ENCODE measurements at regions not wholly inside any gene's neighbourhood (a gene's known extent, or its start where the extent isn't known, plus 50 kb on each side); places are given as distances from the start of the nearest gene placed in this dataset.
A peak's percentile ranks its signal among the peaks of the same experiment; 100 is the strongest.

- in situ Hi-C loops (cut with HindIII; ENCODE audit: low pct_unique_long_range_greater_than_20kb, low sequenced_read_pairs) = no loop called here
- peak; percentile 2 for DNase-seq (ENCODE audit: low read depth)
These were observed 51.3 kb upstream of the EGFL6 start for GRCh38 chrX:13518126-13518525.

DNA sequence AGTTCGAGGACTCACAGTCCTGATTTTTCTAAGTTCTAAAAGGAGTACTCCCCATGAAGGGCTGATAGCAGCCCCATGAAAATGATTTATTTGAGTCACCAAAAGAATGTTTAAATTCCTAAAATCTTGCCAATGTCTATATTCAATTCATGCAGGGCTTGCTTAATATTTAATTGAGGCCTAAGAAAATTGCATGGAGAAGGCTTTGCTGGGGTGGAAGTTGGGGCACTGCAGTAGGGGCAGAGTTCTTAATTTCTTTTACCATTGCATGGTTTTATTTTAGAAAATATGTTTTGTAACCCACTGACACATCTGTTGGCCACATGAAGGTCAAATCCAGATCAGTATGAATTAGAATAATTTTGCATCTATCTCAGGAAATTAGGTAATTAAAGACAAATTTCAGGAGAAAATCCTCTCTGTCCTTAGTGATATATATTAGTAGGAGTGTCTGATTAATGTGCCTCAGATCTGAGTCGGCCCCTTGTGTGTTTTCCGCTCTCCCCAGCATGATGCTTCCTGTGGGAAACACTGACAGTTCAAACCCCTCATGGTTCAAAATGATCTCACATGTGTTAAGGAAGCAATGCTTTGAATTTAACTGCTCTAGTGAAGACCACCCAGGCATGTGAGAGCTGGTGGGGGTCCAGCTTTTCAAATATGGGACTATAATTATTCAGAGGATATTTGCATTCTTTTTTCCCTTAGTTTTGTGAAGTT lies 54.0 kb upstream of the EGFL6 start:
- no peak for DNase-seq (ENCODE audit: low read depth)
- in situ Hi-C loops (cut with HindIII; ENCODE audit: low pct_unique_long_range_greater_than_20kb, low sequenced_read_pairs) = no loop called here

DNA sequence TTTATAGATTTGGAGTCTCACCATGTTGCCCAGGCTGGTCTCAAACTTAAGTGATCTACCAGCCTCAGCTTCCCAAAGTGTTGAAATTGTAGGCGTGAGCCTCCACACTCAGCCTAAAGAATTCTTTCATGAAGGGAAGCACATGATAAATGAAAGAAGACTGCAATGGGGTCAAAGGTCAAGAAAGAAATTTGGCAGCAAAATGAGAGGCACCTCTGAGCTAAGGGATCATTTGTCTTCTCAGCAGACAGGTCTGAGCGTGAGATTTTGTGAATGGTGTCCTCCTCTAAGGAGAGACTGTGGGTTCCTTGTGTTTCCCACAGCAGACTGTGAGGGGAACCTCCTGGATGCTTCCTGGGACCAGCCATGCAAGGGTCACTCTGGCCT lies 57.5 kb upstream of the EGFL6 start:
- no peak for DNase-seq (ENCODE audit: low read depth)
- in situ Hi-C loops (cut with HindIII; ENCODE audit: low pct_unique_long_range_greater_than_20kb, low sequenced_read_pairs) = no loop called here

- in situ Hi-C loops (cut with HindIII; ENCODE audit: low pct_unique_long_range_greater_than_20kb, low sequenced_read_pairs) = no loop called here
- DNase-seq (ENCODE audit: low read depth) = no peak
These were observed 58.0 kb upstream of the EGFL6 start for GRCh38 chrX:13511241-13511943.

GRCh38 chrX:13507893-13508292 lies 61.5 kb upstream of the EGFL6 start:
- in situ Hi-C loops (cut with HindIII; ENCODE audit: low pct_unique_long_range_greater_than_20kb, low sequenced_read_pairs) = no loop called here
- no peak for DNase-seq (ENCODE audit: low read depth)

GRCh38 chrX:13506574-13506973 lies 62.8 kb upstream of the EGFL6 start:
- in situ Hi-C loops (cut with HindIII; ENCODE audit: low pct_unique_long_range_greater_than_20kb, low sequenced_read_pairs) = no loop called here
- DNase-seq (ENCODE audit: low read depth) = peak; percentile 13

DNA sequence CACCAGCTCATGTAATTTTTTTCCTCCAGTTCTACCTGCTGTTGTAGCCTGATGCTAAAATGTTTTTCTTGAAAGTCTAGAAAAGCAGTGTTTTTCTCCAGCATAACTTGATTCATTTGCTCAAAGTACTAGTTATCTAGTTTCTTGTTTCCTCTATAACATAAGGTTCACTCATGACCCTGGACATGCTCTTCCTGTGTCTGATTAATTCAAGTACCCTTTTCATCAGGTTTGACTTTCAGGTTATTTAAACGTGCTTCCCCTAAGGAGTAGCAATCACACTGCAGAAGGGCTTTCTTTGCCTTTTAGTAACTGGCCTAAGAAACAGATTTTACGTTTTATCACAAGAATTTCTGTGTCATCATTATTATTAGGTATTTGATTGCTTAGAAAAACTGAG lies 66.8 kb upstream of the EGFL6 start:
- in situ Hi-C loops (cut with HindIII; ENCODE audit: low pct_unique_long_range_greater_than_20kb, low sequenced_read_pairs) = no loop called here
- no peak for DNase-seq (ENCODE audit: low read depth)

- no peak for DNase-seq (ENCODE audit: low read depth)
- in situ Hi-C loops (cut with HindIII; ENCODE audit: low pct_unique_long_range_greater_than_20kb, low sequenced_read_pairs) = no loop called here
These were observed 69.7 kb upstream of the EGFL6 start for GRCh38 chrX:13499736-13500135.

DNA sequence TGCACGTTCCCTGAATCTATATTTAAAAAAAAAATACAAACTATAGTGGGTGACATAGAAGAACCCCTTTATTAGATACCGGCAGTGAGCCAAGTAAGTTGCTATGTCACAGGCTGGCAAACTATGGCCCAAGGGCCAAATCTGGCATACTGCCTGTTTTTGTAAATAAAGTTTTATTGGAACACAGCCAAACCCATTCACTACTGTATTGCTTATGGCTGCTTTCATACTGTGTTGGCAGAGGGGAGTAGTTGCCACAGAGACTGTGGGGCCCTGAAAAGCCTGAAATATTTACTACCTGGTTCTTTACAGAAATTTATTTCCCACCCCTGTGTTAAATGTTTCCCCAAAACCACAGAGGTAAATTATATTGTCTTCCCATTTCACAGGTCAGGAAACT lies 71.2 kb upstream of the EGFL6 start:
- in situ Hi-C loops (cut with HindIII; ENCODE audit: low pct_unique_long_range_greater_than_20kb, low sequenced_read_pairs) = no loop called here
- no peak for DNase-seq (ENCODE audit: low read depth)

DNA sequence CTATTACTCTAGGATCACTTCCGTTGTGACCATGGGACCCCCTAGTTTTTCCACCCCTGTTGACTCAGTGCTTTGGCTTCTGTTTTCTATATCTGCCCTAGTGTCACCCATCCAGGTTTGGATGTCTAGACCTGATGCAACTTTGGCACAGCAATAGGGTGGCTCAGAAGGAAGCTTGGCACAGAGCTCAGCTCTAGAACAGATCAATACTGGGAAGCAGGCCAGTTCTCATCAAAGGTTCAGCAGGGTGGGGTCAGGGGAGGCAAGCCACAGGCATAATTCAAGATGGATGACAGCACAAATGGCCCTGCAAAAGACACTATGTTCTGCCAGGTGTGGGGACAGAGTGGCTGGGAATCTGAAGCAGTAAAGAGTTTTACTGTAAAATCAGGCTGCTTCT lies 74.2 kb upstream of the EGFL6 start:
- no peak for DNase-seq (ENCODE audit: low read depth)
- in situ Hi-C loops (cut with HindIII; ENCODE audit: low pct_unique_long_range_greater_than_20kb, low sequenced_read_pairs) = no loop called here

- no peak for DNase-seq (ENCODE audit: low read depth)
- in situ Hi-C loops (cut with HindIII; ENCODE audit: low pct_unique_long_range_greater_than_20kb, low sequenced_read_pairs) = no loop called here
These were observed 74.8 kb upstream of the EGFL6 start for GRCh38 chrX:13494562-13494961.

DNA sequence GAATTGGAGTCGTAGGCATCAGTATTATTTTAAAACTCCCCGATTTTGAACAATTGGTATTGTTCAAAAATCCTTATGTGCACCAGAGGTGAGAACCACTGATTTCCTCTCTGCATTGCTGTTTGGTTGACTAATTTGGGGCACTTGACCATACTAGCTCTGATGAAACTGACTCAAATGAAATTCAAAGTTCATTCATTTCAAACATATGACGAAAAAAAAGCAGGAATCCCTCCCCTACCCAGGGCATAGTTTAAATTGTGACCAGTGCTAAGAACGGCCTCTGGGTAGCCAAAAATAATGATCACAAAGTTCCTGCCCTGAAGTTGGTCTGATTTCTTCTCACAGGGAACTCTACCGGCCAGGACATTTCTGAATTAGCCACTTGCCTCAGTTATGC lies 75.7 kb upstream of the EGFL6 start:
- in situ Hi-C loops (cut with HindIII; ENCODE audit: low pct_unique_long_range_greater_than_20kb, low sequenced_read_pairs) = no loop called here
- no peak for DNase-seq (ENCODE audit: low read depth)

- DNase-seq (ENCODE audit: low read depth) = no peak
- in situ Hi-C loops (cut with HindIII; ENCODE audit: low pct_unique_long_range_greater_than_20kb, low sequenced_read_pairs) = no loop called here
These were observed 77.1 kb upstream of the EGFL6 start for GRCh38 chrX:13492286-13492685.

DNA sequence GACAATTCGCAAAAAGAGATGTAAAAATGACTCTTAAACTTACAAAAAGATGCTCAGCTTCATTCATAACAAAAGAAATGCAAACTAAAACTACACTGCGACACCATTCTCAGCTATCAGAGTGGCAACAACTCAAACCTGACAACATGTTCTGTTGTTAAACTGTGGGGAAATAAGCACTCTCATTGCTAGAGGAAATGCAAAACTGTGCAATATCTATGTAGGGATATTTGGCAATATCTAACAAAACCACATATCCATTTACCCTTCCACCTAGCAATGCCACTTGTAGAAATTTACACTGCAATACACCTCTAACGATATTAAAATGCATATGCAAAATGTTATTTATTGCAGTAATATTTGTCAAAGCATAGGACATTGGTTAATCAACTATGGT lies 78.3 kb upstream of the EGFL6 start:
- DNase-seq (ENCODE audit: low read depth) = no peak
- in situ Hi-C loops (cut with HindIII; ENCODE audit: low pct_unique_long_range_greater_than_20kb, low sequenced_read_pairs) = no loop called here

DNA sequence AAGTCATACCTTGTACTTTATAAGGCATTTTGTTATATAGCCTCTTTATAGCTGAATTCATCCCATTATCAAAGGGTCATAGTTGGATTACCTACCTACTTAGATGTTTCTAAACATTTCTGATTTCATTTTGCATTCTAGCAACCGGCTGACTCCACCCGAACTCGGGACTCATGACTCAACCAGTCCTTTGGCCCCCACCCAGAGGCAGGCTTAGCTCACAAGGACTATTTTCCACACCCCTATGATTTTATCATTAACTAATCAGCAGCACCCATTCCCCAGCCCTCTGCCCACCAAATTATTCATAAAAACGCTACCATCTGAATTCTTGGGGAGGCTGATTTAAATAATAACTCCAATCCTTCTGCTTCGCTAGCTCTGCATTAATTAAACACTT lies 79.9 kb upstream of the EGFL6 start:
- peak; percentile 25 for DNase-seq (ENCODE audit: low read depth)
- in situ Hi-C loops (cut with HindIII; ENCODE audit: low pct_unique_long_range_greater_than_20kb, low sequenced_read_pairs) = no loop called here

DNA sequence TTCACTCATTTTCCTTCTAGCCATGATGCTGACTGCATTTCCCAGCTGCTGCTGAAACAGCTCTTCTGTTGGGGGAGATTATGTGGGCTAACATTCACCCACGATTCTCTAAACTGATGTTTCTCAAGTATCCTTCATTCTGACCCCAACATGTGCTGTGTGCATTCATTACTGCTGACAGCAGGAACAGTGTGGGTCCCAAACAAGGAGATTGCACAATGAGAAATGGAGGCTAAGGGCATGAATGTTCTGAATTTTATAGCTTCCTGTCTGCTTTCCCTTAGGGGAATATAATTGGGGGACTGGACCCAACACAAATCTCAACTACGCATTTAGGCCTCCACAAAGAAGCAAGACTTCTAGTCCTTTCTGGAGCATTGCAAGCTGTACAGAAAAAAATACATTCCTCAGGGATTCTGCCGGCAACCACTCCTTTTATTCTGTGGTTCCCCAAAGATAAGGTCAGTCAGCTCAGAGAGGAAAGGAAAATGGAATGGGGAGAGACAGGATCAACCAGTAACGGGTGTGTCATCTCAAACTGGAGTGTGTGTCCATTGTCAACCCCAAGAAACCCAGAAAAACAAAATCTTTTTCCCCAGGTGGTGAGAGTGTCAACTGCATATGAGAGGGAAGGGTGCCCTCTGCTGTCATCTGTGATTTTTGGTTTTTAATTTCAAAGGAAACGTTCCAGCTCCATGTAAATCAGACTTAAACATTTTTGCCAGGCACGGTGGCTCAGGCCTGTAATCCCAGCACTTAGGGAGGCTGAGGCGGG lies 81.5 kb upstream of the EGFL6 start:
- in situ Hi-C loops (cut with HindIII; ENCODE audit: low pct_unique_long_range_greater_than_20kb, low sequenced_read_pairs) = no loop called here
- DNase-seq (ENCODE audit: low read depth) = peak; percentile 68

DNA sequence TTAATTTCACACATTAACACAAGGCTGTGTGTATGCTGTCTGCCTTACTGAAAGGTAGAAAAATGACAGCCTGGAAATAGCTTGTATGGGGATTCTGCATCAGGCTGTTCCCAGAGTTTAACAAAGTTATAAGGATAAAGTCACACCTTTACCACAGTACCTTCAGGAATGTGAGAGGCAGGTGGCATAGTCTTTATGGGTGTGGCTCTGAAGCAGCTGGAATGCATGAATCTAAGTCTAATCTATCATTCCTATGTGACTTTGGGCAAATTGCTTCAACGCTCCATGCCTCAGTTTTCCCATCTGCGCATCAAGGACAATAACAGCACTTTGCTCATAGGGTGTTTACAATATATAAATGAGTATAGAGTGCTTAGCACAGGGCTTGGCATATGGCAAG lies 84.2 kb upstream of the EGFL6 start:
- in situ Hi-C loops (cut with HindIII; ENCODE audit: low pct_unique_long_range_greater_than_20kb, low sequenced_read_pairs) = no loop called here

DNA sequence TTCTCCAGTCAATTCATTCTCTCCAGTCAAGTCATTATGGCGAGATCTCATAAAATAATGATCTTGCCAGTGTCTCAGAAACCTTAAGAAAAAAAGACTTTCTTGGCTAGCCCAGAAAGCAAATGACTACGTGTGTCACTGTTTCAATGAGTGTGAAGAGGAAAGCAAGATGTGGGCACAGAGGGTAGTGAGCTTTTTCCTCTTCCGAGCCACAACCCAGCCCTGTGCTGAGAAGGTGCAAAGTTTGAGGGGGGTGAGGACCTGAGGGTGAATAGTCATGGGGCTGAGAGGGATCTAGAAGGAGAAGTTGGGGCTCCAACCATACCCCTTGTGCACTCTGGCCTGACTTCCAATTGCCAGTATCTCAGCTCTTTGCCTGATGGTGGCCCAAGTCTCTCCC lies 85.6 kb upstream of the EGFL6 start:
- no peak for DNase-seq (ENCODE audit: low read depth)
- in situ Hi-C loops (cut with HindIII; ENCODE audit: low pct_unique_long_range_greater_than_20kb, low sequenced_read_pairs) = no loop called here

More for the DNA sequence above, 84.2 kb upstream of the EGFL6 start:
- DNase-seq (ENCODE audit: low read depth) = peak; percentile 2

- no peak for DNase-seq (ENCODE audit: low read depth)
- in situ Hi-C loops (cut with HindIII; ENCODE audit: low pct_unique_long_range_greater_than_20kb, low sequenced_read_pairs) = no loop called here
These were observed 86.5 kb upstream of the EGFL6 start for GRCh38 chrX:13482746-13483541.
